NCI-H1105 (cell line): ENCODE measurements at regions not wholly inside any gene's neighbourhood (a gene's known extent, or its start where the extent isn't known, plus 50 kb on each side); places are given as distances from the start of the nearest gene placed in this dataset.
"Not testable (repeated sequence)": the region's sequence is repeated elsewhere in the genome, so short reads cannot be mapped to it uniquely, and the experiment has no call there.

Experiments
- DNase-seq: peaks from one replicate; lab custom pipeline; 2025; lab: John Stamatoyannopoulos, UW

GRCh38 chr18:44545359-44545985 is 135.2 kb upstream of the SETBP1 start:
- DNase-seq, result no peak

GRCh38 chr18:44546954-44547353 is 133.7 kb upstream of the SETBP1 start:
- no peak for DNase-seq

GRCh38 chr18:44548291-44549221 is 132.1 kb upstream of the SETBP1 start:
- no peak for DNase-seq

- DNase-seq, result no peak
Measured at GRCh38 chr18:44552706-44553105, 128.0 kb upstream of the SETBP1 start.

- DNase-seq, result no peak
Measured at GRCh38 chr18:44556296-44556695, 124.4 kb upstream of the SETBP1 start.

GRCh38 chr18:44557616-44558151 is 123.0 kb upstream of the SETBP1 start:
- DNase-seq, result no peak

GRCh38 chr18:44558767-44559166 is 121.9 kb upstream of the SETBP1 start:
- no peak for DNase-seq

- DNase-seq, result no peak
Measured at GRCh38 chr18:44562986-44563385, 117.7 kb upstream of the SETBP1 start.

GRCh38 chr18:44564922-44565321 is 115.8 kb upstream of the SETBP1 start:
- no peak for DNase-seq

GRCh38 chr18:44568342-44568741 is 112.3 kb upstream of the SETBP1 start:
- DNase-seq, result no peak

GRCh38 chr18:44568986-44569385 is 111.7 kb upstream of the SETBP1 start:
- no peak for DNase-seq

GRCh38 chr18:44569391-44570055 is 111.2 kb upstream of the SETBP1 start:
- no peak for DNase-seq

- no peak for DNase-seq
Measured at GRCh38 chr18:44579028-44579702, 101.5 kb upstream of the SETBP1 start.

- no peak for DNase-seq
Measured at GRCh38 chr18:44579745-44580144, 100.9 kb upstream of the SETBP1 start.

GRCh38 chr18:44580159-44580558 is 100.5 kb upstream of the SETBP1 start:
- no peak for DNase-seq

GRCh38 chr18:44580782-44581181 is 99.9 kb upstream of the SETBP1 start:
- not testable (repeated sequence) for DNase-seq

GRCh38 chr18:44582456-44582855 is 98.2 kb upstream of the SETBP1 start:
- DNase-seq, result no peak

- DNase-seq, result no peak
Measured at GRCh38 chr18:44584900-44585299, 95.8 kb upstream of the SETBP1 start.

- DNase-seq, result no peak
Measured at GRCh38 chr18:44586782-44587524, 93.7 kb upstream of the SETBP1 start.

- no peak for DNase-seq
Measured at GRCh38 chr18:44588508-44588907, 92.2 kb upstream of the SETBP1 start.

GRCh38 chr18:44589693-44590355 is 90.9 kb upstream of the SETBP1 start:
- no peak for DNase-seq
